Cardiac muscle cell (in vitro differentiated cells and primary cell): ENCODE measurements at regions not wholly inside any gene's neighbourhood (a gene's known extent, or its start where the extent isn't known, plus 50 kb on each side); places are given as distances from the start of the nearest gene placed in this dataset.

ENCODE experiments used
- DNase-seq, 2 donors: peaks; one replicate each; pipeline versions ENCODE4 v3.0.0 to v3.0.0-alpha.2; 2010 to 2017; ENCODE audit warnings: low read depth in 1 of 2, low spot score in 1 of 2
- H3K27ac ChIP-seq: fragments of 200-600 bp; sonication (generic); 2 replicates; pipeline ENCODE4 v1.5.1; 2016
- H3K27me3 ChIP-seq: fragments of 200-600 bp; sonication (generic); 2 replicates; pipeline ENCODE4 v1.6.0; 2016; ENCODE audit warnings: control low read depth
- H3K36me3 ChIP-seq: fragments of 200-600 bp; sonication (generic); 2 replicates; pipeline ENCODE4 v1.5.1; 2016; ENCODE audit warnings: control low read depth
- H3K4me1 ChIP-seq: fragments of 200-600 bp; sonication (generic); 2 replicates; pipeline ENCODE4 v1.8.1; 2017; ENCODE audit warnings: low read depth, mild to moderate bottlenecking, mixed run types
- H3K4me3 ChIP-seq: fragments of 200-600 bp; sonication (generic); 2 replicates; pipeline ENCODE4 v1.5.1; 2016; ENCODE audit warnings: mild to moderate bottlenecking
- H3K9me3 ChIP-seq: fragments of 200-600 bp; sonication (generic); 2 replicates; pipeline ENCODE4 v1.5.1; 2017; ENCODE audit warnings: low read depth, mild to moderate bottlenecking, control low read depth
- TF ChIP-seq, protein P1 (sequence below): IDR thresholded peaks from 2 replicates; pipeline ENCODE4 v1.5.1; 2012; ENCODE audit warnings: low read depth, mild to moderate bottlenecking, low read length

DNA sequence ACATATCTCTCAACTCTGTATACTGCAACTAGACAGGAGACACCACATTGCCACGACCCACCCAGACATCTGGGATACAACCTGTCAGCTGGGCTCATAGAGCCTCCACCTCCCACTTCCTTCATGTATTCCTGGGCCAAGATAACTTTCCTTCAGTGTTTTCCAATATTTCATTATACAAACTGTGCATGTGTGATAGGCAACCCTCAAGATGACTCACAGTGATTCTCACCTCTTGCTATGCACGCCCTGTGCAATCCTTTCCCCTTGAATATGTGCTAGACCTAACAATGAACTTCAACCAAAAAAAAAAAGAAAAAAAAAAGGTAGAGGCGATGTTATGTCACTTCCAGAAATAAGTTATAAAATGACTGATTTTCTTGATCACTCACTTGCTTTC, 138.0 kb upstream of the ALCAM start:
- Histone ChIP-seq H3K27me3 (no peaks in the 10 kb centered on the region), H3K4me1 (no peaks in the 10 kb centered on the region), H3K36me3 (no peaks in the 10 kb centered on the region), H3K9me3 (no peaks in the 10 kb centered on the region), H3K27ac (no peak overlapping the region), H3K4me3 (no peak overlapping the region)
- DNase-seq = no peak
- TF ChIP-seq, protein P1, sequence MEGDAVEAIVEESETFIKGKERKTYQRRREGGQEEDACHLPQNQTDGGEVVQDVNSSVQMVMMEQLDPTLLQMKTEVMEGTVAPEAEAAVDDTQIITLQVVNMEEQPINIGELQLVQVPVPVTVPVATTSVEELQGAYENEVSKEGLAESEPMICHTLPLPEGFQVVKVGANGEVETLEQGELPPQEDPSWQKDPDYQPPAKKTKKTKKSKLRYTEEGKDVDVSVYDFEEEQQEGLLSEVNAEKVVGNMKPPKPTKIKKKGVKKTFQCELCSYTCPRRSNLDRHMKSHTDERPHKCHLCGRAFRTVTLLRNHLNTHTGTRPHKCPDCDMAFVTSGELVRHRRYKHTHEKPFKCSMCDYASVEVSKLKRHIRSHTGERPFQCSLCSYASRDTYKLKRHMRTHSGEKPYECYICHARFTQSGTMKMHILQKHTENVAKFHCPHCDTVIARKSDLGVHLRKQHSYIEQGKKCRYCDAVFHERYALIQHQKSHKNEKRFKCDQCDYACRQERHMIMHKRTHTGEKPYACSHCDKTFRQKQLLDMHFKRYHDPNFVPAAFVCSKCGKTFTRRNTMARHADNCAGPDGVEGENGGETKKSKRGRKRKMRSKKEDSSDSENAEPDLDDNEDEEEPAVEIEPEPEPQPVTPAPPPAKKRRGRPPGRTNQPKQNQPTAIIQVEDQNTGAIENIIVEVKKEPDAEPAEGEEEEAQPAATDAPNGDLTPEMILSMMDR = no peak

DNA sequence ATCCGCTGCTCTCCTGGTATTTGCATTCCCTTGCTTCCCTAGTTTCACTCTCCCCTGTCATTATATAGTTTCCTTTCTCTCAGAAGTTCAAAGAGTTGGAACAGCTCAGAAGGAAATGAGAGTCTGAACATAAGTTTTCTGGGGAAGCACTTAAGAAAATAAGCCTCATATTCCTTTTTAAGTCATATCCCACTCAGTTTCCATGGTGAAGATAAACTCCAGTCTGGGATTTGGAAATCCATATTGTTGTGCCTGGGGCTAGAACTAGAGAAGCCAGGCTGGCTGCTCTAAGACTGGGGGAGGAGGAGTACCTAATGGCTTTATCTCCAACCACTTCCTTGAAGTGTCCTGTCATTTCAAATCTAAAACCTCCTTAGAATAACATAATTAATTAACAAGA, 134.2 kb upstream of the ALCAM start:
- no peak overlapping the region for H3K27ac ChIP-seq
- H3K27me3 ChIP-seq = no peaks in the 10 kb centered on the region
- no peaks in the 10 kb centered on the region for H3K36me3 ChIP-seq
- H3K4me1 ChIP-seq = no peaks in the 10 kb centered on the region
- no peak overlapping the region for H3K4me3 ChIP-seq
- TF ChIP-seq, protein P1 = no peak
- DNase-seq = peak in 1 of 2 donors; percentile 16
- no peaks in the 10 kb centered on the region for H3K9me3 ChIP-seq

DNA sequence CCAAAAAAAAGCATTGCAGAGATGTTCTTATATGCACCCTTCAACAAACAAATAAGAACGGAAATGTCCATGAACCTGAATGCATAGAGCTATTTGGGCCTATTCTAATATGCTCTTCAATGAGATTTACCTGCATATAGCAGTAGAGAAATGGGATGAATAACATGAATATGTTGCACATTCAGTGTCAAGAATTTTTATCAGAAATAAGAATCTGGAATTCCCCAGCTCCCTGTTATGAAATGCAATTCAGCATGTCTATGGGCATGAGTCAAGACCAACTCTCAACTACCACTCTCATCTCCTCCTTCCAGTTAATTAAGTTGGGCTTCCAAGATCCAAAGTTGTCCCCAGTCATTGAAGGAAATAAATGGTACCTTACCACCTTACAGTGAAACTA, 133.7 kb upstream of the ALCAM start:
- no peaks in the 10 kb centered on the region for H3K4me1 ChIP-seq
- H3K27me3 ChIP-seq = no peaks in the 10 kb centered on the region
- no peak overlapping the region for H3K4me3 ChIP-seq
- peak in 1 of 2 donors; percentile 2 for DNase-seq
- TF ChIP-seq, protein P1 = no peak
- no peaks in the 10 kb centered on the region for H3K9me3 ChIP-seq
- H3K27ac ChIP-seq = no peak overlapping the region
- no peaks in the 10 kb centered on the region for H3K36me3 ChIP-seq

DNA sequence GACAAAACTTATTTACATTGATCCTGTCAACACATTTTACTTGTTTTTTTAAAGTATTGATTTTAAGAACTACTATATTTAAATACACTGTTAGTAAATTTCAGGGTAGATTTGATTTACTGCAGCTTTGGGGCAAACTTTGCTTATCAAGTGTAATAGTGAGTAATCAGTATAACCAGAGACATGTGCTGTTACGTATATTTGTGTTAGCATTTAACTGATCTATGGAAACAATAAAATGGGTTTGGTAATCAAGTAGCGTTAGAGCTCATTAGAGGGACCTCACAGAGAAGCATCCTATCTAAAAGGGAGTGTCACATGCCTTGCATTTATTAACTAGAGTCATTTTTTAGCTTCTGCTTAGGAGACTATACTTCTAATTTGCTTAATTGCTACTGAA, 131.5 kb upstream of the ALCAM start:
- H3K27me3 ChIP-seq = no peaks in the 10 kb centered on the region
- H3K4me3 ChIP-seq = no peak overlapping the region
- no peaks in the 10 kb centered on the region for H3K36me3 ChIP-seq
- H3K4me1 ChIP-seq = no peaks in the 10 kb centered on the region
- H3K9me3 ChIP-seq = no peaks in the 10 kb centered on the region
- no peak overlapping the region for H3K27ac ChIP-seq
- TF ChIP-seq, protein P1 = no peak
- no peak for DNase-seq

DNA sequence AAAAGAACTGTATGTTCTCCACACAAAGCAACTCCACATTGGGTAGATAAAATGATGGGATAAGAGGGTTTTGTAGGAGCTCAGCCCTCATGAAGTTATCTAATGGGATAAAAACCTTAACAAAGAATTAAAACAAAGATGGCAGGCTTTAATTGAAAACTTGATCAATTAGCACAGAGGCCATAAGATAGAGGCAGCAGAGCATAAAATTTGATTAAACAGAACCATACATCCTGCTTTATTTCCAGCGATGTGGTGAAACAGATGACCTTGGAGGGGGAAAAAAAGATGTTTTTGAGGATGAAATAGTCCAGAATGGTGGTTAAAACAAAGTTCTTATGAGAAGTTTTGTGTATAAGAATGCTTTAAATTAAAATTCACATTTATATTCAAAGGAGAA, 130.9 kb upstream of the ALCAM start:
- DNase-seq = no peak
- no peaks in the 10 kb centered on the region for H3K9me3 ChIP-seq
- no peak overlapping the region for H3K27ac ChIP-seq
- TF ChIP-seq, protein P1 = no peak
- no peak overlapping the region for H3K4me3 ChIP-seq
- H3K27me3 ChIP-seq = no peaks in the 10 kb centered on the region
- H3K4me1 ChIP-seq = no peaks in the 10 kb centered on the region
- H3K36me3 ChIP-seq = no peaks in the 10 kb centered on the region

DNA sequence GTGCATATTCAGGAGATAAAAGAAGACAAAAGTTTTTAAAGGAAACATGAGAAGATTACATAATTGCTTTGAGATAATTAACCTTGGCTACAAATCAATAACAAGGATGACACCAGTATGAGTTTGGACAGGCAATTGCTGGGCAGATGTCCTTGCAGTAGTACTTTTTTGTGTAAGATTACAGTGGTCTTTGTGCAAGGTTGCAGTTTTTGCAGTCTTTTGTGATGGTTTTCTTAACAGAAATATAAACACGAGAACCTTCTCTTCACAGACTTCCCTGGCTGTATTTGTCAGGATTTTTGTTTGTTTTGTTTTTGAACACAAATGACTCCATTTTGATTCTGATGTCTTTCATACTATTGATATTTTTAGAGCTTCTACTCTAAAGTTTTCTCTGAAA, 128.3 kb upstream of the ALCAM start:
- Histone ChIP-seq H3K27me3 (no peaks in the 10 kb centered on the region), H3K4me1 (no peaks in the 10 kb centered on the region), H3K9me3 (no peaks in the 10 kb centered on the region), H3K36me3 (no peaks in the 10 kb centered on the region), H3K4me3 (no peak overlapping the region), H3K27ac (no peak overlapping the region)
- no peak for DNase-seq
- TF ChIP-seq, protein P1 = no peak
